WTC11 (cell line): ENCODE measurements at regions not wholly inside any gene's neighbourhood (a gene's known extent, or its start where the extent isn't known, plus 50 kb on each side); places are given as distances from the start of the nearest gene placed in this dataset.

Experiments
- ATAC-seq: fragments of 200-7000 bp; cut with Tn5 transposase; 2 replicates; pipeline ENCODE4 v1.10.0; 2021; ENCODE audit warnings: mild to moderate bottlenecking, moderate library complexity
- CTCF ChIA-PET: fragments of 300-600 bp; sonication (Branson Sonifier 250); formaldehyde crosslinking; loops from one replicate; lab custom pipeline; 2021; ENCODE audit warnings: antibody characterized with exemption; lab: Charles Lee
- POLR2A ChIA-PET: fragments of 350-600 bp; sonication (Branson Sonifier 250); formaldehyde crosslinking; loops from one replicate; lab custom pipeline; 2021; ENCODE audit warnings: antibody characterized with exemption; lab: Charles Lee
- DNase-seq: peaks from one replicate; pipeline ENCODE4 v3.0.0; 2021; ENCODE audit warnings: low spot score
- H3K27ac Mint-ChIP-seq: 2 replicates; pipeline ENCODE4 v1.8.0; 2021; ENCODE audit warnings: mixed read lengths
- H3K27me3 Mint-ChIP-seq: 2 replicates; pipeline ENCODE4 v1.8.0; 2021; ENCODE audit warnings: low read depth, mild to moderate bottlenecking, moderate library complexity, mixed read lengths
- H3K36me3 Mint-ChIP-seq: 2 replicates; pipeline ENCODE4 v1.8.0; 2021; ENCODE audit warnings: mixed read lengths
- H3K4me1 Mint-ChIP-seq: 2 replicates; pipeline ENCODE4 v1.8.0; 2022; ENCODE audit warnings: mixed read lengths
- H3K4me3 Mint-ChIP-seq: 2 replicates; pipeline ENCODE4 v1.8.0; 2021; ENCODE audit warnings: mild to moderate bottlenecking, moderate library complexity, mixed read lengths
- H3K9me3 Mint-ChIP-seq: 2 replicates; pipeline ENCODE4 v1.8.0; 2021; ENCODE audit warnings: mixed read lengths
- ELF4 ChIP-seq: sonication (generic); formaldehyde crosslinking; IDR thresholded peaks from 2 replicates; pipeline ENCODE4 v1.8.1; 2022; ENCODE audit warnings: low read depth, mild to moderate bottlenecking, moderate library complexity, missing genetic modification reagents
- ESRRA ChIP-seq: sonication (generic); formaldehyde crosslinking; IDR thresholded peaks from 2 replicates; pipeline ENCODE4 v1.8.1; 2022; ENCODE audit warnings: mild to moderate bottlenecking, missing genetic modification reagents, borderline replicate concordance
- FOXK1 ChIP-seq: sonication (generic); formaldehyde crosslinking; IDR thresholded peaks from 2 replicates; pipeline ENCODE4 v1.8.0; 2022; ENCODE audit warnings: mild to moderate bottlenecking, moderate library complexity, missing genetic modification reagents
- HMGA2 ChIP-seq: fragments of 250-450 bp; sonication (Bioruptor Pico); IDR thresholded peaks from 2 replicates; pipeline ENCODE4 v1.4.0; 2021; ENCODE audit warnings: mild to moderate bottlenecking, moderate library complexity
- MYBL2 ChIP-seq: sonication (generic); formaldehyde crosslinking; IDR thresholded peaks from 2 replicates; pipeline ENCODE4 v1.8.1; 2023; ENCODE audit warnings: mild to moderate bottlenecking, moderate library complexity, missing genetic modification reagents
- NFATC4 ChIP-seq: fragments of 250-450 bp; sonication (Bioruptor Pico); IDR thresholded peaks from 2 replicates; pipeline ENCODE4 v1.9.0; 2021; ENCODE audit warnings: mild to moderate bottlenecking
- NFYB ChIP-seq: sonication (generic); formaldehyde crosslinking; conservative IDR thresholded peaks from 2 replicates; pipeline ENCODE4 v1.8.0; 2022; ENCODE audit warnings: low read depth, missing genetic modification reagents
- NR1H2 ChIP-seq: sonication (generic); formaldehyde crosslinking; IDR thresholded peaks from 2 replicates; pipeline ENCODE4 v1.9.0; 2021; ENCODE audit warnings: mild to moderate bottlenecking, moderate library complexity, missing genetic modification reagents
- TEAD4 ChIP-seq: sonication (generic); formaldehyde crosslinking; IDR thresholded peaks from 2 replicates; pipeline ENCODE4 v1.8.0; 2022; ENCODE audit warnings: mild to moderate bottlenecking, missing genetic modification reagents
- TP53 ChIP-seq: sonication (generic); formaldehyde crosslinking; IDR thresholded peaks from 2 replicates; pipeline ENCODE4 v1.8.1; 2023; ENCODE audit warnings: mild to moderate bottlenecking, missing genetic modification reagents
- ZNF317 ChIP-seq: sonication (generic); formaldehyde crosslinking; IDR thresholded peaks from 2 replicates; pipeline ENCODE4 v1.8.1; 2023; ENCODE audit warnings: low read depth, mild to moderate bottlenecking, moderate library complexity, missing genetic modification reagents, borderline replicate concordance
- ZNF416 ChIP-seq: fragments of 250-450 bp; sonication (Bioruptor Pico); IDR thresholded peaks from 2 replicates; pipeline ENCODE4 v1.9.0; 2021; ENCODE audit warnings: mild to moderate bottlenecking, inconsistent platforms
- TF ChIP-seq, protein P1 (sequence below): sonication (generic); formaldehyde crosslinking; IDR thresholded peaks from 2 replicates; pipeline ENCODE4 v1.8.0; 2022; ENCODE audit warnings: mild to moderate bottlenecking, missing genetic modification reagents
- TF ChIP-seq, protein P2 (sequence below): sonication (generic); formaldehyde crosslinking; IDR thresholded peaks from 2 replicates; pipeline ENCODE4 v1.8.1; 2023; ENCODE audit warnings: mild to moderate bottlenecking, missing genetic modification reagents
- TF ChIP-seq, protein P3 (sequence below): sonication (generic); formaldehyde crosslinking; IDR thresholded peaks from 2 replicates; pipeline ENCODE4 v1.8.1; 2022; ENCODE audit warnings: mild to moderate bottlenecking, moderate library complexity, missing genetic modification reagents
- TF ChIP-seq, protein P4 (sequence below): sonication (generic); formaldehyde crosslinking; IDR thresholded peaks from 2 replicates; pipeline ENCODE4 v1.8.1; 2023; ENCODE audit warnings: mild to moderate bottlenecking, missing genetic modification reagents
- TF ChIP-seq, protein P5 (sequence below): sonication (generic); formaldehyde crosslinking; IDR thresholded peaks from 2 replicates; pipeline ENCODE4 v1.8.1; 2023; ENCODE audit warnings: mild to moderate bottlenecking, missing genetic modification reagents, moderate library complexity
- TF ChIP-seq, protein P6 (sequence below): sonication (generic); formaldehyde crosslinking; IDR thresholded peaks from 2 replicates; pipeline ENCODE4 v1.8.0; 2022; ENCODE audit warnings: mild to moderate bottlenecking, missing genetic modification reagents
- TF ChIP-seq, protein P7 (sequence below): sonication (generic); formaldehyde crosslinking; IDR thresholded peaks from 2 replicates; pipeline ENCODE4 v1.8.0; 2022; ENCODE audit warnings: mild to moderate bottlenecking, missing genetic modification reagents
- TF ChIP-seq, protein P8 (sequence below): fragments of 250-450 bp; sonication (Bioruptor Pico); conservative IDR thresholded peaks from 2 replicates; pipeline ENCODE4 v1.9.0; 2021; ENCODE audit warnings: mild to moderate bottlenecking
- TF ChIP-seq, protein P9 (sequence below): sonication (generic); formaldehyde crosslinking; IDR thresholded peaks from 2 replicates; pipeline ENCODE4 v1.8.0; 2022; ENCODE audit warnings: mild to moderate bottlenecking, missing genetic modification reagents

DNA sequence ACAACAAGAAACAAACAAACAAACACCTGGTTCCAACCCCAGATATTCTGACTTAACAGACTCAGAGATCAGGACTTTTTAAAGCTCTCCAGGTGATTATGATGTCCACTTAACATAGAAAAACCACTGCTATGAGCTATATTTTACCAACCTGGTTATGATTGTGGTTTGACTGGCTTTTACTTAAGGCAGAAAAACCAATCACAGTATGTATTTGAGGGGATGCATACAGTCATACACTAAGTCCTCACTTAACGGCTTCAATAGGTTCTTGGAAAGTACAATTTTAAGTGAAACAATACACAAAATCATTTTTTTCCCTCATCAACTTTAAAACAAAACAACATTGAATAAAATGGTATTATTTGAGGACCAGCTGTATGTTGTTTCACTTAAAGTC, 393.6 kb downstream of the ZEB2 start (continued):
- TF ChIP-seq NFATC4 (CRISPR knock-in tag) (no peak), ZNF317 (CRISPR knock-in tag) (no peak), TEAD4 (CRISPR knock-in tag) (no peak), NFYB (CRISPR knock-in tag) (no peak), ELF4 (CRISPR knock-in tag) (no peak)
- TF ChIP-seq, protein P1, sequence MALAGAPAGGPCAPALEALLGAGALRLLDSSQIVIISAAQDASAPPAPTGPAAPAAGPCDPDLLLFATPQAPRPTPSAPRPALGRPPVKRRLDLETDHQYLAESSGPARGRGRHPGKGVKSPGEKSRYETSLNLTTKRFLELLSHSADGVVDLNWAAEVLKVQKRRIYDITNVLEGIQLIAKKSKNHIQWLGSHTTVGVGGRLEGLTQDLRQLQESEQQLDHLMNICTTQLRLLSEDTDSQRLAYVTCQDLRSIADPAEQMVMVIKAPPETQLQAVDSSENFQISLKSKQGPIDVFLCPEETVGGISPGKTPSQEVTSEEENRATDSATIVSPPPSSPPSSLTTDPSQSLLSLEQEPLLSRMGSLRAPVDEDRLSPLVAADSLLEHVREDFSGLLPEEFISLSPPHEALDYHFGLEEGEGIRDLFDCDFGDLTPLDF (CRISPR knock-in tag), result no peak
- TF ChIP-seq, protein P2, sequence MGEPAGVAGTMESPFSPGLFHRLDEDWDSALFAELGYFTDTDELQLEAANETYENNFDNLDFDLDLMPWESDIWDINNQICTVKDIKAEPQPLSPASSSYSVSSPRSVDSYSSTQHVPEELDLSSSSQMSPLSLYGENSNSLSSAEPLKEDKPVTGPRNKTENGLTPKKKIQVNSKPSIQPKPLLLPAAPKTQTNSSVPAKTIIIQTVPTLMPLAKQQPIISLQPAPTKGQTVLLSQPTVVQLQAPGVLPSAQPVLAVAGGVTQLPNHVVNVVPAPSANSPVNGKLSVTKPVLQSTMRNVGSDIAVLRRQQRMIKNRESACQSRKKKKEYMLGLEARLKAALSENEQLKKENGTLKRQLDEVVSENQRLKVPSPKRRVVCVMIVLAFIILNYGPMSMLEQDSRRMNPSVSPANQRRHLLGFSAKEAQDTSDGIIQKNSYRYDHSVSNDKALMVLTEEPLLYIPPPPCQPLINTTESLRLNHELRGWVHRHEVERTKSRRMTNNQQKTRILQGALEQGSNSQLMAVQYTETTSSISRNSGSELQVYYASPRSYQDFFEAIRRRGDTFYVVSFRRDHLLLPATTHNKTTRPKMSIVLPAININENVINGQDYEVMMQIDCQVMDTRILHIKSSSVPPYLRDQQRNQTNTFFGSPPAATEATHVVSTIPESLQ, result no peak
- TF ChIP-seq, protein P3, sequence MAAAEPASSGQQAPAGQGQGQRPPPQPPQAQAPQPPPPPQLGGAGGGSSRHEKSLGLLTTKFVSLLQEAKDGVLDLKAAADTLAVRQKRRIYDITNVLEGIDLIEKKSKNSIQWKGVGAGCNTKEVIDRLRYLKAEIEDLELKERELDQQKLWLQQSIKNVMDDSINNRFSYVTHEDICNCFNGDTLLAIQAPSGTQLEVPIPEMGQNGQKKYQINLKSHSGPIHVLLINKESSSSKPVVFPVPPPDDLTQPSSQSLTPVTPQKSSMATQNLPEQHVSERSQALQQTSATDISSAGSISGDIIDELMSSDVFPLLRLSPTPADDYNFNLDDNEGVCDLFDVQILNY (CRISPR knock-in tag), result no peak
- TF ChIP-seq, protein P4, sequence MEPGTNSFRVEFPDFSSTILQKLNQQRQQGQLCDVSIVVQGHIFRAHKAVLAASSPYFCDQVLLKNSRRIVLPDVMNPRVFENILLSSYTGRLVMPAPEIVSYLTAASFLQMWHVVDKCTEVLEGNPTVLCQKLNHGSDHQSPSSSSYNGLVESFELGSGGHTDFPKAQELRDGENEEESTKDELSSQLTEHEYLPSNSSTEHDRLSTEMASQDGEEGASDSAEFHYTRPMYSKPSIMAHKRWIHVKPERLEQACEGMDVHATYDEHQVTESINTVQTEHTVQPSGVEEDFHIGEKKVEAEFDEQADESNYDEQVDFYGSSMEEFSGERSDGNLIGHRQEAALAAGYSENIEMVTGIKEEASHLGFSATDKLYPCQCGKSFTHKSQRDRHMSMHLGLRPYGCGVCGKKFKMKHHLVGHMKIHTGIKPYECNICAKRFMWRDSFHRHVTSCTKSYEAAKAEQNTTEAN, result no peak
- TF ChIP-seq, protein P5, sequence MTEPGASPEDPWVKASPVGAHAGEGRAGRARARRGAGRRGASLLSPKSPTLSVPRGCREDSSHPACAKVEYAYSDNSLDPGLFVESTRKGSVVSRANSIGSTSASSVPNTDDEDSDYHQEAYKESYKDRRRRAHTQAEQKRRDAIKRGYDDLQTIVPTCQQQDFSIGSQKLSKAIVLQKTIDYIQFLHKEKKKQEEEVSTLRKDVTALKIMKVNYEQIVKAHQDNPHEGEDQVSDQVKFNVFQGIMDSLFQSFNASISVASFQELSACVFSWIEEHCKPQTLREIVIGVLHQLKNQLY (CRISPR knock-in tag), result no peak

DNA sequence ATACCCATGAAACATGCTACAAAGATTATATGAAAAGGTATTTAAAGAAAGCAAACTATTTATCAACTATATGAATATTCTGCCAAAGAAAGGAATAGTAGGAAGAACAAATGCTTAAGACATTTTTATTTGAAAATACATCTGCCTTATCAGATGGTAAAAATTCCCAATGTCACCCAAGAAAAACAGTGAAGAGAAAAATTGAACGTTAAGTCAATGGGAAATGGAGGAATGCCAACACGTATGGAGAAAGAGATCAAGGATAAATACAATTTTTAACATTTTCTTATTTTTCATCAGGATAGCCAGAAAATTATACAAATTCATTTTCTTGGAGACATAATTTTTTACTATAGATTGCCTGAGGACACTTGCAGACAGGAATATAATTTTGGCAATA, 394.2 kb downstream of the ZEB2 start:
- ATAC-seq, result no peak
- ChIA-PET POLR2A (interaction anchor here (0.7 kb wide), 1 partner anchor 16 kb away, joined by 3 read pairs; no protein-coding TSS in a partner anchor), CTCF (no interaction called here)
- no peak overlapping the region for H3K27ac Mint-ChIP-seq
- no peaks in the 10 kb centered on the region for H3K27me3 Mint-ChIP-seq
- no peak overlapping the region for H3K4me3 Mint-ChIP-seq
- no peak for DNase-seq
- H3K4me1 Mint-ChIP-seq, result no peaks in the 10 kb centered on the region
- no peaks in the 10 kb centered on the region for H3K9me3 Mint-ChIP-seq
- no peaks in the 10 kb centered on the region; the same call in 1 of the 2 replicates for H3K36me3 Mint-ChIP-seq
- TF ChIP-seq ZNF416 (CRISPR knock-in tag) (no peak), ESRRA (CRISPR knock-in tag) (no peak), FOXK1 (CRISPR knock-in tag) (no peak), MYBL2 (CRISPR knock-in tag) (no peak), TP53 (CRISPR knock-in tag) (no peak), NR1H2 (CRISPR knock-in tag) (no peak), HMGA2 (CRISPR knock-in tag) (no peak)
- TF ChIP-seq, protein P6, sequence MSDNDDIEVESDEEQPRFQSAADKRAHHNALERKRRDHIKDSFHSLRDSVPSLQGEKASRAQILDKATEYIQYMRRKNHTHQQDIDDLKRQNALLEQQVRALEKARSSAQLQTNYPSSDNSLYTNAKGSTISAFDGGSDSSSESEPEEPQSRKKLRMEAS (CRISPR knock-in tag), result no peak
- TF ChIP-seq, protein P1 (CRISPR knock-in tag), result no peak
- TF ChIP-seq, protein P7, sequence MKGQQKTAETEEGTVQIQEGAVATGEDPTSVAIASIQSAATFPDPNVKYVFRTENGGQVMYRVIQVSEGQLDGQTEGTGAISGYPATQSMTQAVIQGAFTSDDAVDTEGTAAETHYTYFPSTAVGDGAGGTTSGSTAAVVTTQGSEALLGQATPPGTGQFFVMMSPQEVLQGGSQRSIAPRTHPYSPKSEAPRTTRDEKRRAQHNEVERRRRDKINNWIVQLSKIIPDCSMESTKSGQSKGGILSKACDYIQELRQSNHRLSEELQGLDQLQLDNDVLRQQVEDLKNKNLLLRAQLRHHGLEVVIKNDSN (CRISPR knock-in tag), result no peak
- TF ChIP-seq, protein P8, sequence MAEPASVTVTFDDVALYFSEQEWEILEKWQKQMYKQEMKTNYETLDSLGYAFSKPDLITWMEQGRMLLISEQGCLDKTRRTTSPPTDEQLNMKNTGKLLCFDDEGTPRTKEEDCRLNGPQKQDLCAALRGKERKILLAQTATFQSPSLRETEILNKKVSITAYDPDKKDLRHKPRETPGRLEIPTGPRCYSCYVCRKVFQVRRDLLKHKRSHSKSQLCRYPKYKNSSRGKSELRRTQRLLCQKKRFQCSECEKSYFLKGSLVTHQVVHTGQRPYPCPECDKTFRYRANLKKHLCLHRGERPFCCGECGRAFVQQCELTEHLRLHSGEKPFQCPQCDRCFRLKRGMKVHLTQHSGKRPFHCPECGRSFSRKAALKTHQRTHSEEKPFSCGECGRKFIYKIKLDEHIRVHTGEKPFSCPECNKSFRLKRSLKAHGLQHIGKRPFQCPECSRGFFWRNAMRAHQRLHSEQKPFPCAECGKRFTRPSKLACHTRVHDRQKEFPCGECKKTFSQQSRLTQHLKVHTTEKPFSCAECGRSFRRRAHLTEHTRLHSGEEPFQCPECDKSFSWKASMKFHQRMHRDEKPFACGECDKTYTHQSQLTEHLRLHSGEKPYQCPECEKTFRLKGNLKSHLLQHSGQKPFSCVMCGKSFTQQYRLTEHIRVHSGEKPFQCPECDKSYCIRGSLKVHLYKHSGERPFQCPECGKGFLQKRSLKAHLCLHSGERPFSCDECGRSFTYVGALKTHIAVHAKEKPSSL, result no peak
- TF ChIP-seq, protein P9, sequence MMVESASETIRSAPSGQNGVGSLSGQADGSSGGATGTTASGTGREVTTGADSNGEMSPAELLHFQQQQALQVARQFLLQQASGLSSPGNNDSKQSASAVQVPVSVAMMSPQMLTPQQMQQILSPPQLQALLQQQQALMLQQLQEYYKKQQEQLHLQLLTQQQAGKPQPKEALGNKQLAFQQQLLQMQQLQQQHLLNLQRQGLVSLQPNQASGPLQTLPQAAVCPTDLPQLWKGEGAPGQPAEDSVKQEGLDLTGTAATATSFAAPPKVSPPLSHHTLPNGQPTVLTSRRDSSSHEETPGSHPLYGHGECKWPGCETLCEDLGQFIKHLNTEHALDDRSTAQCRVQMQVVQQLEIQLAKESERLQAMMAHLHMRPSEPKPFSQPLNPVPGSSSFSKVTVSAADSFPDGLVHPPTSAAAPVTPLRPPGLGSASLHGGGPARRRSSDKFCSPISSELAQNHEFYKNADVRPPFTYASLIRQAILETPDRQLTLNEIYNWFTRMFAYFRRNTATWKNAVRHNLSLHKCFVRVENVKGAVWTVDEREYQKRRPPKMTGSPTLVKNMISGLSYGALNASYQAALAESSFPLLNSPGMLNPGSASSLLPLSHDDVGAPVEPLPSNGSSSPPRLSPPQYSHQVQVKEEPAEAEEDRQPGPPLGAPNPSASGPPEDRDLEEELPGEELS (CRISPR knock-in tag), result no peak
